Stimulated activated CD4-positive, alpha-beta T cell treated with anti-CD3 and anti-CD28 coated beads, Interleukin-15, amount 100 ng/mL, for 24 hours (primary cell): ENCODE measurements at regions not wholly inside any gene's neighbourhood (a gene's known extent, or its start where the extent isn't known, plus 50 kb on each side); places are given as distances from the start of the nearest gene placed in this dataset.
"Not testable (repeated sequence)": the region's sequence is repeated elsewhere in the genome, so short reads cannot be mapped to it uniquely, and the experiment has no call there.

Experiments
- DNase-seq: peaks from one replicate; pipeline ENCODE4 v3.0.0-alpha.2; 2020

DNA sequence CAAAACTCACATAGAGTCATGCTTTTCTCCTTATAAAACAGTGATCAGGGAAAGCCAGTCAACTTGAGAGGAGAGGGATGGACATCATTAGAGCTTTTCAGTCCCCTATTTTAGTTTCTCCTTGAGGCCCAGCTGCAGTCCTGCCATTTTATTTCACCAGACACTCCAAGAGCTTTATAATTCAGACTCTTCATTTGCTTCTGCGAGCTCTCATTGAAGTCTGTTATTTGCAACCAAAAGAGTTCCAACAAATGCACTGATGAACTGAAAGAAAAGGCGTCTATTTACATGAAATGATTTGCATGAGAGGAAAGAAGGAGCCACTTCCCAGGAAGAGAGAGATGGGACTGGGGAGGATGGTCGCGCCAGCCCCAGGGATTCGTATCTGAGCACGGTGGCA, 86.8 kb downstream of the NDUFA12 start:
- no peak for DNase-seq

- DNase-seq = no peak
These were observed 93.8 kb downstream of the NDUFA12 start for GRCh38 chr12:94909663-94910062.

GRCh38 chr12:94905749-94906148, 97.7 kb downstream of the NDUFA12 start:
- not testable (repeated sequence) for DNase-seq

- no peak for DNase-seq
These were observed 103.0 kb downstream of the NDUFA12 start for GRCh38 chr12:94900496-94900895.

- no peak for DNase-seq
These were observed 105.1 kb downstream of the NDUFA12 start for GRCh38 chr12:94898388-94898787.

- DNase-seq = no peak
These were observed 110.8 kb downstream of the NDUFA12 start for GRCh38 chr12:94892544-94893267.

DNA sequence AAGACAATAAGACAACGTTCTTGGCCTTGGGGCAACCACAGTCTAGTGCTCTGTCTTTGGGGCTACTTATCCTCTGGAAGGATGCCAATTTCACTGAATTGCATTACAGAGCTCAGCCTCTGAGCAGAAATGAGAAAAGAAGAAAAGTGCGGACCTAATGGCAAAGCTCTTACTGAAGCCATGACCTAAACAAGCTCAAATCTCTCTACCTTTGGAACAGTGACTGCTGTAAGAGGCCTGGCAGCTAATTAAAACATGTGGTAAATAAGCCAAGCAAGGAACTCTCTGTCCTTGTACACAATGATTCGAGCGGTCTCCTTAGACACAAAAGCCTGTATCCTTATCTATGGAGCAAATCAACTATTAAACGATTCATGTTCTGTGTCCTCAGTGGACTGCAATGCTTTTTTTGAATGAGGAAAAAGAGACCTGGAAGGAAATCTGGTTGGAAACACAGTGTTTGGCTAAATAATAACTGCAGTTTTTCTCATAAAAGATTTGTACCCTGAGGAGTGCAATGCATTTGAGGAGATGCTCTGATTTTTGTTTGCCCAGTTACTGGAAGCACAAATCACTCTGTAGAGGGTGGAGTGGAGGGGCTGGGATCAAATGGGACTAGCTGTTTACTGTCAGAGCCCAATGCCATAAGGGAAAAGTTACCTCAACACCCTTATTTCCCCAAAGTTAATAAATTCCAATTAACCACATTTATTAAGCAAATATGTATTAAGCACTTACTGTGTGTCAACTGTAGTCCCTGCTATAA, 113.9 kb downstream of the NDUFA12 start:
- DNase-seq = no peak

DNA sequence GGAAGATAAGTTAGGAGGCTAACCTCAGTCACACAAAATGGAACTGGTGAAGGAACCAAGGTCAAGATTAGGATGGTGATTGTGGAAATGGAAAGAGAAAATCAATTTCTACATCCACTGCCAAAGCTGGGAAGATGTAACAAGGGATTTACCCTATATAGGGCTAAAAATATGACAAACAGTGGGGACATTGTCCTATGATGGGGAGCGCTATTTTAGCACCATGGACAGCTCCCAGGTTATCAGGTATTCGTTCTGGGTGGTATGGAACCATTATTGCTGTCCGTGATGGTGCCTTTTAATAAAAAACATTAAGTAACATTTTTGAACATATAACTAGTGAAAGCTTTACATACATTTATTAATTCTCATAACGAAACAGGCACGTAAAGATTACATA, 124.0 kb downstream of the NDUFA12 start:
- peak; percentile 11 for DNase-seq

DNA sequence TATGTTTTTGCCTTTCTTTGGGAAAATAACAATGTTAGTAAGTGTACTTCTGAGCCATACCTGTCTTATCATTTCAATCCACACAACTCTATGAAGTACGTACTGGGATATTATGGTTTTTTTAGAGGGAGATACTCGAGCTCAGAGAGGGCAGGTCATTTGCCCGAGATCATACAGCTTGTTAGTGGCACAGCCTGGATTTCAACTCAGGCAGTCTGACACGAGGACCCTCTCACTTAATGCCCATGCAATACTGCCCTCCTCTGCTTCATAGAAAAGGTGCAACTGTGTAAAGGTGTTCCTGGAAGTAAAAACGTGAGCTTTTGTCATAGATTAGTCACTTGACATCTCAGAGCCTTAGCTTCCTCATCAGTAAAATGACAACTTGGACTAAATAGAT, 128.0 kb downstream of the NDUFA12 start:
- DNase-seq = peak; percentile 5

DNA sequence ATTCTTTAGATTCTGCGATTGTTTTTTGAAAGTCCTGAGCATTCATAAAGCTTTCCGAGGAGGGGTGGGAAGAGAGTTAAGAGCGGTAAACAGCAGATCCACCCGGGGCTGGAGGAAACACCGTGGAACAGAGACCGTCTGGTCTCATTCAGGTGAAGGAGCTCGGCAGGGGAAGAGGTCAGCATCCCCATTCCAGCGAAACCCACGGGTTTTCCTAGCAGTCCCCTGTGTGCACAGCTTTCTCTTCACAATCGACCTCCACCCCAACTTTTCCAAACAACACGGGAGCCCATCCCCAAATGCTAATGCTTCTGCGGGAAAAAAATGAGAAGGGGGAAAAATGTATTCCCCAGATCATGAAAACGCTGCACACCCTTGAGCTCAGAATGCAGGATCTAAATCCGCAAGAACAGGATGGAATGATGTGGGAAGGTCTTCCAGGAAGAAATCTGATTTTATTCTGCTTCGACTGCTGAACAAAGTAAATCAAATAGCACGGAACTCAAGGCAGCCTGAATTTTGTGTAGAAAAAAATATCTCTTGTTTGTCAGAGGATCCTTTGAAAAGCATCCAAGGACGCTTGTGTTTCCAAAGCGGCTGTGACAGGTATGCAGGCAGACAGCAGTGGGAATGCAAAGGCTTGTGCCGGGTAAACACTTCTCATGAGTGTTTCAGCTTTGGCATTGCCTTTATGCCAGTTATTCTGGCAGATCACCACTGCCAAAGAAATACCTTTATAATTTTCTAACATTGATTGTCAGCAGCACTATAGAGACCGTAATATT, 128.8 kb downstream of the NDUFA12 start:
- no peak for DNase-seq

GRCh38 chr12:94873734-94874517, 129.6 kb downstream of the NDUFA12 start:
- DNase-seq = peak; percentile 18

GRCh38 chr12:94872971-94873733, 130.3 kb downstream of the NDUFA12 start:
- peak; percentile 5 for DNase-seq

DNA sequence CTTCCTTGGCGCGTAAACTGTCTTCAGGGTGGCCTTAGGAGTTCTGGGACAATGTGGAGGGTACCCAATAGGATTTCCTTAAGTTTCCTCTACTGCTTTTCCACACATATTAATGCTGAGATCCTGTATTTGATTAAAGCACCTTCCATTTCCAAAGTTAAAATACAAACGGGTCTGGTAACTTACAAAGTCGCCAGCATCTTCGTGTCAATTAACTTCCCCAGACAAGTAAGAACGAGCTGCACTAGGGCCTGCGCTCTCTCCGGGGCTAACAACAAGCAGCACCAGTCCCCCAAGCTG, 130.9 kb downstream of the NDUFA12 start:
- DNase-seq = no peak

- DNase-seq = no peak
These were observed 131.4 kb downstream of the NDUFA12 start for GRCh38 chr12:94872007-94872653.

DNA sequence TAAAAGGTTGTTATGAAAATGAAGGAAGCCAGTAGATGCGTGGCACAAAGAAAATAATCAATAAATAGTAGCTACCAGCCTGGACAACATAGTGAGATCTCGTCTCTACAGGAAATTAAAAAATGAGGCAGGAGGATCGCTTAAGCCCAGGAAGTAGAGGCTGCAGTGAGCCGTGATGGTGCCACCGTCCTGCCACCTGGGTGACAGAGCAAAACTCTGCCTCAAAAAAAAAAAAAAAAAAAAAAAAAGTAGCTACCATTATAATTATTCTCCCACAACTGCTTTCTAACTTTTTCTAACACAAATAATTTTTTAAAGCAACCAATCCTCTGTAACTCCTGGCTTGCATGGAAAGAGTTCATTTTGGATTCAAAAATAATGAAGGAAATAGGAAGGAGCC, 133.0 kb downstream of the NDUFA12 start:
- DNase-seq = no peak

DNA sequence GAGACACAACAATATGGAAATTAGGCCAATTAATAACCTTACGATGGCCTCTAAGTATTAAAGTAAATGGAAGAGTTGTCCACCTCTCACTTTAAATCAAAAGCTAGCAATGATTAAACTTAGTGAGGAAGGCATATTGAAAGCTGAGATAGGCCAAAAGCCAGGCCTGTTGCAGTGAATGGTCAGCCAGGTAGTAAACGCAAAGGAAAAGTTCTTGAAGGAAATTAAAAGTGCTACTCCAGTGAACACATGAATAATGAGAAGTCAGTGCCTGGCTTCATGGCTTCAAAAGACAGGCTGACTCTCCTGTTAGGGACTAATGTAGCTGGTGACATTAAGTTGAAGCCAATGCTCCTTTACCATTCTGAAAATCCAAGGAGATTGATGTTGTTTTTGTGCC, 135.3 kb downstream of the NDUFA12 start:
- DNase-seq = no peak

- no peak for DNase-seq
These were observed 136.2 kb downstream of the NDUFA12 start for GRCh38 chr12:94867066-94867855.

DNA sequence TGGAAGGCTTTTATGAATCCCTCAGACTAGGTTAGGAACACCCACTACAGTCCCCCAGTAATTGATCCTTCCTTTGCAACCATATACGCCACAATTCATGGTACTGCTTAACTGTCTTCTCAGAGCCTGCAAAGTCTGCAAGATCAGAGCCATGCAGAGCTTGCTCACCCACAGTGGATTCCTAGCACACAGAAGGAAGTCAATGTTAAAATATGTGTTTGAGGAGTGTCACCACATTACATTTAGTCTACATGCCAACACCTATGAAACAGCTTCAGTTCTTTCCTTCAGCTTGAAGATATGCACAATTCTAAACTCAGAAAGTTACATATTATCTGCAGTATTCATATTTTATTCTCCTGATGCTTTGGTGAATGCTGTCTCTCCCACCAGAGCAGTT, 138.5 kb downstream of the NDUFA12 start:
- no peak for DNase-seq

GRCh38 chr12:94863321-94864035, 140.0 kb downstream of the NDUFA12 start:
- no peak for DNase-seq

GRCh38 chr12:94862421-94862820, 141.1 kb downstream of the NDUFA12 start:
- DNase-seq = no peak
